OCI-LY3 (cell line): ENCODE measurements at regions not wholly inside any gene's neighbourhood (a gene's known extent, or its start where the extent isn't known, plus 50 kb on each side); places are given as distances from the start of the nearest gene placed in this dataset.
"Not testable (repeated sequence)": the region's sequence is repeated elsewhere in the genome, so short reads cannot be mapped to it uniquely, and the experiment has no call there.

Experiments
- H2AFZ ChIP-seq: fragments of 200-600, 300-600 bp; shearing (Covaris generic); 2 replicates; pipeline ENCODE4 v1.6.0; 2014; ENCODE audit warnings: antibody characterized with exemption, low read depth, low read length
- H3K27ac ChIP-seq: fragments of 200-600, 300-600 bp; sonication (generic); 2 replicates; pipeline ENCODE4 v1.5.1; 2014; ENCODE audit warnings: mild to moderate bottlenecking, low read length, moderate library complexity, mixed read lengths
- H3K27me3 ChIP-seq: fragments of 200-600, 300-600 bp; sonication (generic); 2 replicates; pipeline ENCODE4 v1.6.1; 2014; ENCODE audit warnings: low read depth, low read length, mixed read lengths
- H3K36me3 ChIP-seq: fragments of 200-600, 300-600 bp; sonication (generic); replicated peaks from 2 replicates; pipeline ENCODE3; 2014; ENCODE audit warnings: low read depth, low read length, mixed read lengths
- H3K4me1 ChIP-seq: fragments of 300-600, 200-600 bp; sonication (generic); 2 replicates; pipeline ENCODE4 v1.6.1; 2014; ENCODE audit warnings: low read length, mixed read lengths
- H3K4me2 ChIP-seq: fragments of 200-600, 300-600 bp; sonication (generic); 2 replicates; pipeline ENCODE4 v1.6.1; 2014; ENCODE audit warnings: low read length, mixed read lengths
- H3K4me3 ChIP-seq: fragments of 300-600, 200-600 bp; sonication (generic); 2 replicates; pipeline ENCODE4 v1.5.1; 2014; ENCODE audit warnings: antibody characterized with exemption, mild to moderate bottlenecking, low read length, moderate library complexity
- H3K79me2 ChIP-seq: fragments of 300-600, 200-600 bp; shearing (Covaris generic); 2 replicates; pipeline ENCODE4 v1.6.1; 2014; ENCODE audit warnings: mild to moderate bottlenecking, low read length, mixed read lengths
- H3K9ac ChIP-seq: fragments of 300-600, 200-600 bp; shearing (Covaris generic); 2 replicates; pipeline ENCODE4 v1.6.0; 2014; ENCODE audit warnings: mild to moderate bottlenecking, low read length, moderate library complexity
- H3K9me3 ChIP-seq: fragments of 200-600, 300-600 bp; shearing (Covaris generic); 2 replicates; pipeline ENCODE4 v1.6.1; 2014; ENCODE audit warnings: low read length, mixed read lengths; ENCODE audit not compliant: insufficient read depth
- H4K20me1 ChIP-seq: fragments of 200-600, 300-600 bp; sonication (generic); 2 replicates; pipeline ENCODE4 v1.6.1; 2016; ENCODE audit warnings: low read length, mixed read lengths; ENCODE audit not compliant: insufficient read depth
- EZH2phosphoT487 ChIP-seq: fragments of 200-600 bp; shearing (Covaris generic); IDR thresholded peaks from 2 replicates; pipeline ENCODE4 v1.6.1; 2018; ENCODE audit warnings: antibody characterized with exemption, mixed run types, low read depth
- TF ChIP-seq, protein P1 (sequence below): fragments of 200-600, 300-600 bp; sonication (generic); IDR thresholded peaks from 2 replicates; pipeline ENCODE4 v1.5.1; 2014; ENCODE audit warnings: antibody characterized with exemption, low read length, low read depth

DNA sequence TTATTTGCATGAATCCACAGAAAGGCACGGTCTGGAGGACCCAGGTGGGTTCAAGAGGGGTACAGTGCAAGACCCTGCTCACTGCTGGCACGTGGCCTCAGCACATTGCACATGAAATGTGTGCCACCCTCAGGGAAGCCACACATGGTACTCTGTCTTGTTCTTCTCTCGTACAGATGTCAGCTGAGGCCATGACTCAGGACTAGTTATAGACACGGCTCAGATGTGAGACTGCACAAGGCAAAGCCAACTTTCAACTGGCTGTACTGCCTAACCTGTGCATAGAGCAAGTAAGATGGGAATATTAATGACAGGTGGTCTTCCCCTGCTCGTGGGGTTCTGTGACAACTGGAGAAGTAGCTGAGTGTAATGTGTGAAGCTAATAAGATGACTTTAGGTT, 249.4 kb upstream of the CTBP2 start:
- H3K27ac ChIP-seq = no peak overlapping the region
- TF ChIP-seq, protein P1, sequence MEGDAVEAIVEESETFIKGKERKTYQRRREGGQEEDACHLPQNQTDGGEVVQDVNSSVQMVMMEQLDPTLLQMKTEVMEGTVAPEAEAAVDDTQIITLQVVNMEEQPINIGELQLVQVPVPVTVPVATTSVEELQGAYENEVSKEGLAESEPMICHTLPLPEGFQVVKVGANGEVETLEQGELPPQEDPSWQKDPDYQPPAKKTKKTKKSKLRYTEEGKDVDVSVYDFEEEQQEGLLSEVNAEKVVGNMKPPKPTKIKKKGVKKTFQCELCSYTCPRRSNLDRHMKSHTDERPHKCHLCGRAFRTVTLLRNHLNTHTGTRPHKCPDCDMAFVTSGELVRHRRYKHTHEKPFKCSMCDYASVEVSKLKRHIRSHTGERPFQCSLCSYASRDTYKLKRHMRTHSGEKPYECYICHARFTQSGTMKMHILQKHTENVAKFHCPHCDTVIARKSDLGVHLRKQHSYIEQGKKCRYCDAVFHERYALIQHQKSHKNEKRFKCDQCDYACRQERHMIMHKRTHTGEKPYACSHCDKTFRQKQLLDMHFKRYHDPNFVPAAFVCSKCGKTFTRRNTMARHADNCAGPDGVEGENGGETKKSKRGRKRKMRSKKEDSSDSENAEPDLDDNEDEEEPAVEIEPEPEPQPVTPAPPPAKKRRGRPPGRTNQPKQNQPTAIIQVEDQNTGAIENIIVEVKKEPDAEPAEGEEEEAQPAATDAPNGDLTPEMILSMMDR = no peak
- TF ChIP-seq EZH2phosphoT487 = no peak
- H3K36me3 ChIP-seq = no peaks in the 10 kb centered on the region
- H3K9ac ChIP-seq = no peak overlapping the region
- no peaks in the 10 kb centered on the region for H3K4me1 ChIP-seq
- no peak overlapping the region for H3K4me3 ChIP-seq
- no peaks in the 10 kb centered on the region for H3K9me3 ChIP-seq
- no peaks in the 10 kb centered on the region for H4K20me1 ChIP-seq
- no peak overlapping the region for H2AFZ ChIP-seq
- H3K4me2 ChIP-seq = no peak overlapping the region
- no peaks in the 10 kb centered on the region for H3K79me2 ChIP-seq
- H3K27me3 ChIP-seq = no peaks in the 10 kb centered on the region

DNA sequence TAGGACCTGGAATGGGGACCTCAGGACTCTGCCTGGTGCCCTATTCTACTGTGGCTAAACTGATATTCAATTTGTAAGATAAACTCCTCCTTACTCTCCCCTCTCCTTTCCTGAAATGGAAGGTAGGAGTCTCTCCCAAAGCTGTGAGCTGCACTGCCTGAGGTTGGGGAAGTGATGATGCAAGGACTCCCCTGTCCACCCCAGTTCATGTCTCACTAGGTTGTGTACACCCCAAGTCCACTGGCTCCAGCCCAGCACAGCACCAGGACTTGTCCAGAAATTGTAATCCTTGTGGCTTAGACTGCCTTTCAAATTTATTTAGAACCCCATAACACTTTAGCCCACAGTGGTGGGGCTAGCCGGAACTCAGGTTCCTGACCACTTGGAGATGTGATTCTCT, 247.2 kb upstream of the CTBP2 start:
- Histone ChIP-seq H3K4me3 (no peak overlapping the region), H3K4me2 (no peak overlapping the region), H3K79me2 (no peaks in the 10 kb centered on the region), H2AFZ (no peak overlapping the region), H3K27me3 (no peaks in the 10 kb centered on the region), H3K4me1 (no peaks in the 10 kb centered on the region), H4K20me1 (no peaks in the 10 kb centered on the region), H3K36me3 (no peaks in the 10 kb centered on the region), H3K9me3 (no peaks in the 10 kb centered on the region), H3K27ac (no peak overlapping the region), H3K9ac (no peak overlapping the region)
- no peak for TF ChIP-seq EZH2phosphoT487
- TF ChIP-seq, protein P1 = no peak

DNA sequence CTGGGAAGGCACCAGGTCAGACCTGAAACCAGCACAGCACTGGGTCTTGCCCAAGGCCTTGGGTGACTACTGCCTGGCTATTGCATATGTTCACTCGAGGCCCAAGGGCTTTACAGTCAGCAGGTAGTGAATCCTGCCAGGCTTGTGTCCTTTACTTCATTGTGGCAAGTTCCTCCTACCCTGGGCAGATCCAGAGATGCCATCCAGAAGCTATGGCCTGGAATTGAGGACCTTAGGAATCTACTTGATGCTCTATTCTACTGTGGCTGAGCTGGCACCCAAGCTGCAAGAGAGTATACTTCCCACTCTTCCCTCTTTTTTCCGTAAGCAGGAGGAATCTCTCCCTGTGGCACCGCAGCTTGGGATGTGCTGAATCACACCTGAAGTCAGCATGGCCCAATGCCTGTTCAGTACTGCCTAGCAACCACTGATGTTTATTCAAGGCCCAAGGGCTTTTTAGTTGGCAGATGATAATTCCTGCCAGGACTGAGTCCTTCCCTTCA, 246.7 kb upstream of the CTBP2 start:
- Histone ChIP-seq H3K27ac (no peak overlapping the region), H2AFZ (no peak overlapping the region), H3K4me2 (no peak overlapping the region), H4K20me1 (no peaks in the 10 kb centered on the region), H3K4me1 (no peaks in the 10 kb centered on the region), H3K27me3 (no peaks in the 10 kb centered on the region), H3K79me2 (no peaks in the 10 kb centered on the region), H3K9ac (no peak overlapping the region), H3K36me3 (no peaks in the 10 kb centered on the region), H3K9me3 (no peaks in the 10 kb centered on the region), H3K4me3 (no peak overlapping the region)
- TF ChIP-seq EZH2phosphoT487 = no peak
- TF ChIP-seq, protein P1 = no peak

DNA sequence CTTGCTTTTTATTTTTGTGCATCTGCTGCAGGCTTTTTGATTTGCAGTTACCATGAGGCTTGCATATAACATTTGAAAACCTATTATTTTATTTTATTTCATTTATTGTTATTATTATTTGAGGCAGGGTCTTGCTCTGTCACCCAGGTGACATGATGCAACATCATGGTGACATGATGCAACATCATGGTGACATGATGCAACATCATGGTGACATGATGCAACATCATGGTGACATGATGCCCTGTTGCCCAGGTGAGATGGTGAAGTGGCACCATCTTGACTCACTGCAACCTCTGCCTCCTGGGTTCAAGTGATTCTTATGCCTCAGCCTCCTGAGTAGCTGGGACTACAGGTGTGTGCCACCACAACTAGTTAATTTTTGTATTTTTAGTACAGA, 244.5 kb upstream of the CTBP2 start:
- H3K4me3 ChIP-seq, H3K27me3 ChIP-seq, H3K9me3 ChIP-seq, H3K4me2 ChIP-seq, H3K79me2 ChIP-seq, H3K36me3 ChIP-seq, H4K20me1 ChIP-seq, H3K27ac ChIP-seq, H3K9ac ChIP-seq, H2AFZ ChIP-seq, H3K4me1 ChIP-seq: not testable (repeated sequence)

DNA sequence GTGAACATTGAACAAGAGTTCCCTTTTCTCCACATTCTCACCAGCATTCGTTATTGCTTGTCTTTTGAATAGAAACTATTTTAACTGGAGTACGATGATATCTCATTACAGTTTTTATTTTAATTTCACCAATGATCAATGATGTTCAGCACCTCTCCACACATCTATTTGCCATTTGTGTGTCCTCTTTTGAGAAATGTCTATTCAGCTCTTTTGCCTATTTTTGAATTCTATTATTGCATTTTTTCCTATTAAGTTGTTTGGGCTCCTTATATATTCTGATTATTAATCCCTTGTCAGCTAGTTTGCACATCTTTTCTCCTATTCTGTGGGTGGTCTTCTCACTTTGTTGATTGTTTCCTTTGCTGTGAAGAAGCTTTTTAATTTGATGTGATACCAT, 241.1 kb upstream of the CTBP2 start:
- H3K79me2 ChIP-seq = no peaks in the 10 kb centered on the region
- H3K27ac ChIP-seq = no peak overlapping the region
- no peaks in the 10 kb centered on the region for H3K4me1 ChIP-seq
- no peaks in the 10 kb centered on the region for H3K9me3 ChIP-seq
- H3K4me2 ChIP-seq = no peak overlapping the region
- TF ChIP-seq, protein P1 = no peak
- TF ChIP-seq EZH2phosphoT487 = no peak
- H4K20me1 ChIP-seq = no peaks in the 10 kb centered on the region
- H3K27me3 ChIP-seq = no peaks in the 10 kb centered on the region
- no peak overlapping the region for H2AFZ ChIP-seq
- no peaks in the 10 kb centered on the region for H3K36me3 ChIP-seq
- H3K4me3 ChIP-seq = no peak overlapping the region
- H3K9ac ChIP-seq = no peak overlapping the region
